ENCODE measurements at regions not wholly inside any gene's neighbourhood (a gene's known extent, or its start where the extent isn't known, plus 50 kb on each side); places are given as distances from the start of the nearest gene placed in this dataset.
"Not testable (repeated sequence)": the region's sequence is repeated elsewhere in the genome, so short reads cannot be mapped to it uniquely, and the experiment has no call there.

DNA sequence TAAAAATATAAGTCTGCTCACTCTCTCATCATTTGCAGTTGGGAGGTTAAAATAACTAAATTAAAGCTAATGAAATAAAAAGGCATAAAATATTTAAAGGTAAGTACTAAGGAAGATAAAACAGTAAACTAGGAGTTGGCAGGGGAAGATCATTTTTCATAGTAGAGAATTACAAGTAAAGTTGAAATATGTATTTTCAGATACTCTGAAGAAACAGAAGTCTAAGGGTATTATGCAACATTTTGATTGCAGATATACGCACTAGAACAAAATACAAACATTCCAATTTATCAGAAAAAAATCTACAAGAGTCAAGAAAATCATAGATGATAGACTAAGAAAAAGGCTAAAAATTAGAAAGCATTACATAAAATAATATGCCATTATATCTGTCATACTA, 167.6 kb upstream of the CTAGE1 start:
- in situ Hi-C loops (cut with MboI; ENCODE audit: low pct_unique_long_range_greater_than_20kb, low sequenced_read_pairs, unreplicated experiment): no loop called here
- DNase-seq (ENCODE audit: low spot score): no peak
- TF ChIP-seq, protein P1, sequence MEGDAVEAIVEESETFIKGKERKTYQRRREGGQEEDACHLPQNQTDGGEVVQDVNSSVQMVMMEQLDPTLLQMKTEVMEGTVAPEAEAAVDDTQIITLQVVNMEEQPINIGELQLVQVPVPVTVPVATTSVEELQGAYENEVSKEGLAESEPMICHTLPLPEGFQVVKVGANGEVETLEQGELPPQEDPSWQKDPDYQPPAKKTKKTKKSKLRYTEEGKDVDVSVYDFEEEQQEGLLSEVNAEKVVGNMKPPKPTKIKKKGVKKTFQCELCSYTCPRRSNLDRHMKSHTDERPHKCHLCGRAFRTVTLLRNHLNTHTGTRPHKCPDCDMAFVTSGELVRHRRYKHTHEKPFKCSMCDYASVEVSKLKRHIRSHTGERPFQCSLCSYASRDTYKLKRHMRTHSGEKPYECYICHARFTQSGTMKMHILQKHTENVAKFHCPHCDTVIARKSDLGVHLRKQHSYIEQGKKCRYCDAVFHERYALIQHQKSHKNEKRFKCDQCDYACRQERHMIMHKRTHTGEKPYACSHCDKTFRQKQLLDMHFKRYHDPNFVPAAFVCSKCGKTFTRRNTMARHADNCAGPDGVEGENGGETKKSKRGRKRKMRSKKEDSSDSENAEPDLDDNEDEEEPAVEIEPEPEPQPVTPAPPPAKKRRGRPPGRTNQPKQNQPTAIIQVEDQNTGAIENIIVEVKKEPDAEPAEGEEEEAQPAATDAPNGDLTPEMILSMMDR (IDR thresholded peaks at IDR 0.05; ENCODE audit: extremely low read depth, insufficient read depth, missing control alignments): no peak

DNA sequence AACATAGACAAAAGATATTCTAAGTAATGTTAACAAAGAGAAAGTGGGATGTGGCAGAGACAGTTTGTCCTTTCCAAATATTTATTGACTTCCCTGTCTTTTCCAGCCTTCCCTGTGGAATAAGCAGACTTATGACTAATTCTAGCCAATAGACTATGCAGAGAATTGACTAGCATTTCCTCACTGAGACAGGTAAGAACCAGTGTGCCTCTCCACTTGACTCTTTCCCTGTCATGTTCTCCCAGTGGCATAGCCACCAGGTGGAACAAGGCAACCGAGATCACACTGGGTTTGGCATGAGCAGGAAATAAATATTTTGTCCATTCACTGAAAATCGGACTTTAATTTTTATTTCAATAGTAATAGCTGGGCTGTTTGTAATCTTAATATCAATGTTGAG, 168.1 kb upstream of the CTAGE1 start:
- no peak for DNase-seq (ENCODE audit: low spot score)
- in situ Hi-C loops (cut with MboI; ENCODE audit: low pct_unique_long_range_greater_than_20kb, low sequenced_read_pairs, unreplicated experiment): no loop called here
- TF ChIP-seq, protein P1 (IDR thresholded peaks at IDR 0.05; ENCODE audit: extremely low read depth, insufficient read depth, missing control alignments): no peak

DNA sequence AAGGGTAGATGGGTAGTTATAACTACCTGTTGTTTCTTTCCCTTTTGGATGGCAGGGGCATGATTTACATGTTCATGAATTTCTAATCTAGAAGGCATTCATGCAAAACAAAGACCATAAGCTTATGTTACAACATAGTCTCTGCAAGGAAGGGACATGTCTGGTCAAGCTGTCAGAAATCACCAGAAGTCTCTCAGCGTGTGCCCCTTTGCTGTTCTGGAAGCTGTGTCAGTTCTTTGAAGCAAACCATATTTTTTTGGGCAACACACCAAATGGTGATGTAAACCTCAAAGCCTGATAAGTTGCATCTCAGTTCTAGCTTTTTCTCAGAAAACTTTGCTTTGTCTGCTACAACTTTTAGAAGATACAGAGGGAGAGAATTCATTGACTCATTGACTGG, 173.5 kb upstream of the CTAGE1 start:
- TF ChIP-seq, protein P1 (IDR thresholded peaks at IDR 0.05; ENCODE audit: extremely low read depth, insufficient read depth, missing control alignments): no peak
- no peak for DNase-seq (ENCODE audit: low spot score)
- in situ Hi-C loops (cut with MboI; ENCODE audit: low pct_unique_long_range_greater_than_20kb, low sequenced_read_pairs, unreplicated experiment): no loop called here

DNA sequence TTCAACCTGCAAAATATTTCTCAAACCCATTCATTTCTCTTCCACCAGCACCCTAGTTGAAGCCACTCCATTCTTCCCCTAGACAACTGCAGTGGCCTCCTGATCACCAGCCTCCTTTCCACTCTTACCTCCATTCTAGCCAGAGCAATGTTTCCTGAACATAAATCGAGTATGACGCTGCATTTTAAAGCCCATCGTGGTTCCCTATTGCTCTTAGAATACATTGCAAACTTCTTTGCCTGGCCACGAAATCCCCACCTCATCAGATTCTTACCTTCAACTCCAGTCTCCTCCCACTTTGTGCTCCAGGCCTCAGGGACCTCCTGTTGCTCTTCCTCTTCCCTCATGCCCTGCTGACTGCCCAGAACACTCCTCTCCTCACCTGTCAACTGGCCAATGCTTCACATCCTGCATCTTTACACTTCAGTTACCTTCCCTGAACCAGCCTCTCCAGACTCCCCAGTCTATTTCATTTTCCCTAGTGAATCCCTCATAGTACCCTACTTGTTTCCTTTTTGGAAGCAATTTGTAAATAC, 176.5 kb upstream of the CTAGE1 start:
- in situ Hi-C loops (cut with MboI; ENCODE audit: low pct_unique_long_range_greater_than_20kb, low sequenced_read_pairs, unreplicated experiment): no loop called here
- TF ChIP-seq, protein P1 (IDR thresholded peaks at IDR 0.05; ENCODE audit: extremely low read depth, insufficient read depth, missing control alignments): no peak
- DNase-seq (ENCODE audit: low spot score): no peak

DNA sequence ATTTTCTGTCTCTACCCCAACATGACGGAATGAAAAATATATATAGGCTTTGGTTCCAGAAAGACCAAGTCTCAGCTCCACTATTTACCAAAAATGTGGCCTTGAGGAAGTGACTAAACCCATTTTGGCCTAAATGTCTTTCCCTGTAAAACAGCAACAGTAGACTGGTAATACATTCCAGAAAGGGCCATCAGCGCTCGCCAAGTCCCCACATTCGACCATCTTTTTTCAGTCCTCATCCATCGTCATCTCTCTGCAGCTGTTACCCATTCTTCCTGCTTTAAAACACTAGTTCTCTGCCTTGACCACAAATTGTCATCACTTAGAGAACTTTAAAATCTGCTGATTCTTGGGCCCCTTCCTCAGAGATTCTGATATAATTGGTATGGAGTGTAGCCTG, 183.8 kb upstream of the CTAGE1 start:
- DNase-seq (ENCODE audit: low spot score): no peak
- TF ChIP-seq, protein P1 (IDR thresholded peaks at IDR 0.05; ENCODE audit: extremely low read depth, insufficient read depth, missing control alignments): no peak
- in situ Hi-C loops (cut with MboI; ENCODE audit: low pct_unique_long_range_greater_than_20kb, low sequenced_read_pairs, unreplicated experiment): no loop called here

DNA sequence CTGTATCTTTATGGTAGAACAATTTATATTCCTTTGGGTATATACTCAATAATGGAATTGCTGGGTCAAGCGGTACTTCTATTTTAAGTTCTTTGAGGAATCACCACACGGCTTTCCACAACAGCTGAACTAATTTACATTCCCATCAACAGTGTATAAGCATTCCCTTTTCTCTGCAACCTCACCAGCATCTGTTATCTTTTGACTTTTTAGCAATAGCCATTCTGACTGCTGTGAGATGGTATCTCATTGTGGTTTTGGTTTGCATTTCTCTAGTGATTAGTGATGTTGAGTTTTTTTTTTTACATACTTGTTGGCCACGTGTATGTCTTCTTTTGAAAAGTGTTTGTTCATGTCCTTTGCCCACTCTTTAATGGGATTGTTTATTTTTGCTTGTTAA, 184.7 kb upstream of the CTAGE1 start:
- in situ Hi-C loops (cut with MboI; ENCODE audit: low pct_unique_long_range_greater_than_20kb, low sequenced_read_pairs, unreplicated experiment); DNase-seq (ENCODE audit: low spot score): not testable (repeated sequence)

DNA sequence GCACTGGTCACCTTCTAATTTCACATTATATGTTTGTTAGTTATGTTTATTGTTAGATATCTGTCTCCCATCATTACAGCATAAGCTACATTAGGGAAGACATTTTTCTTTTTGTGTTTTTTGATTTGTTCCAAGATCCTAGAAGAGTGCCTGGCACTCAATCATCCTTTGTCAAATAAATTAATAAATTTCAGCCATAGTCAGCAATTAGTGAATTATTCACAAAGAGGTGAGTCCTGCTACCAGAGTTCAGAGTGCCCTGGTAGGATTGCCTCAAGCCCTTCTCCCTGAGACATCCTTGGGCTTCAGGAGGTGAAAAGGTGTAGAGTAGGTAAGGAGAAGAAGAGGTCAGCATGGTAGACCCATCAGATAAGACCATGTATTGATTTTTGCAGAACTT, 186.2 kb upstream of the CTAGE1 start:
- TF ChIP-seq, protein P1 (IDR thresholded peaks at IDR 0.05; ENCODE audit: extremely low read depth, insufficient read depth, missing control alignments): no peak
- in situ Hi-C loops (cut with MboI; ENCODE audit: low pct_unique_long_range_greater_than_20kb, low sequenced_read_pairs, unreplicated experiment): no loop called here
- DNase-seq (ENCODE audit: low spot score): no peak
